ENCODE measurements at regions not wholly inside any gene's neighbourhood (a gene's known extent, or its start where the extent isn't known, plus 50 kb on each side); places are given as distances from the start of the nearest gene placed in this dataset.

DNA sequence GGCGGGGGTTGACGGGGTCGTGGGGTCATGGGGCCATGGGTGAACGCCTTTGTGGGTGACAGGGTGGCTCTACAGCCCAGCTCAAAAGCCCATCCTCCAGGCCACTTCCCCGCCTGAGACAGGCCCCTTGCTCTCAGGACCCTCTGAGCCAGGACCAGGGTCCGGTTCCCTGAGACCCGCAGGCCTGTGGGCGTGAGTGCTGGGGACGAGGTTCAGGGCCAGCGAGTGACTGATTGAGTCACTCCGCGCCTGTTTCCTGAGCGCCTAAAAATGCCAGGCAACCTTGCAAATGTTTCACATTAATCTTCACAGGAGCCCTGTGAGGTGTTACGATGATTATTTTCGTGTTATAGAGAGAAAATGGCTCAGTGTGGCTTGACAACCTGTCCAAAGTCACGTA, 97.8 kb downstream of the ZNF674 start:
- peak overlapping the region; percentile 77 for H3K4me3 ChIP-seq (ENCODE audit: low read depth, low read length)
- DNase-seq (ENCODE audit: low read depth), result peak; percentile 12
- TF ChIP-seq, protein P1, sequence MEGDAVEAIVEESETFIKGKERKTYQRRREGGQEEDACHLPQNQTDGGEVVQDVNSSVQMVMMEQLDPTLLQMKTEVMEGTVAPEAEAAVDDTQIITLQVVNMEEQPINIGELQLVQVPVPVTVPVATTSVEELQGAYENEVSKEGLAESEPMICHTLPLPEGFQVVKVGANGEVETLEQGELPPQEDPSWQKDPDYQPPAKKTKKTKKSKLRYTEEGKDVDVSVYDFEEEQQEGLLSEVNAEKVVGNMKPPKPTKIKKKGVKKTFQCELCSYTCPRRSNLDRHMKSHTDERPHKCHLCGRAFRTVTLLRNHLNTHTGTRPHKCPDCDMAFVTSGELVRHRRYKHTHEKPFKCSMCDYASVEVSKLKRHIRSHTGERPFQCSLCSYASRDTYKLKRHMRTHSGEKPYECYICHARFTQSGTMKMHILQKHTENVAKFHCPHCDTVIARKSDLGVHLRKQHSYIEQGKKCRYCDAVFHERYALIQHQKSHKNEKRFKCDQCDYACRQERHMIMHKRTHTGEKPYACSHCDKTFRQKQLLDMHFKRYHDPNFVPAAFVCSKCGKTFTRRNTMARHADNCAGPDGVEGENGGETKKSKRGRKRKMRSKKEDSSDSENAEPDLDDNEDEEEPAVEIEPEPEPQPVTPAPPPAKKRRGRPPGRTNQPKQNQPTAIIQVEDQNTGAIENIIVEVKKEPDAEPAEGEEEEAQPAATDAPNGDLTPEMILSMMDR (IDR thresholded peaks at IDR 0.05; ENCODE audit: insufficient read depth, low read depth, low read length), result no peak

DNA sequence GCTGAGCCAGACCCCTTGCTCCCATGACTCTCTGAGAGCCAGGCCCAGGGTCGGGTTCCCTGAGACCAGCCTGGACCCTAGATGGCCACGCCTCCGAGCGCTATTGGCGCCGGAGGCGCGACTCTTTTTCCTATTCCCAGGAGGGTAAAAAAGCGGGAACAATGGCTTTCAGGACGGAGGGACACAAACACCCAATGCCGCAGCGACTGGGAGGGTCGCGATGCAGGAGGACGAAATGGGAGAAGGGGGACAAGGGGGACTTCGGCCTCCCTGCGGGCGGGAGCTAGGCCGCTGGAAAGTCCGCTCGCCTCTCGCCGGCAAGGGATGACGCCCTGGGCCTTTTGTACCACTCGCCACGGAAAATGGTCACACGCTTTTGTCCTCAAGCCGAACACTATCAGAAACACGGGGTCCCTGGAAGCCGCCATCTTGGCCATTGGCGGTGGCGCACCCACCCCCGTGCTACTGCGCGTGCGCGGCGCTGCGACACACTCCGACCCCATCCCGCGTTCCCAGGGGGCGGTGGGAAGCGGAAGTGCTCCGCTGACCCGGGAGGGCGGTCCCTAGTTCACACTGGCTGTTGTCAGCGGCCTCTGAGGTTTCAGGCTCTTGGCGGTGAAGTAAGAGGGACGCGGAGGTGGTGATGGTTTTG, 98.4 kb downstream of the ZNF674 start:
- TF ChIP-seq, protein P1 (IDR thresholded peaks at IDR 0.05; ENCODE audit: insufficient read depth, low read depth, low read length), result no peak
- H3K4me3 ChIP-seq (ENCODE audit: low read depth, low read length), result peak overlapping the region; percentile 77
- peak; percentile 84 for DNase-seq (ENCODE audit: low read depth)

DNA sequence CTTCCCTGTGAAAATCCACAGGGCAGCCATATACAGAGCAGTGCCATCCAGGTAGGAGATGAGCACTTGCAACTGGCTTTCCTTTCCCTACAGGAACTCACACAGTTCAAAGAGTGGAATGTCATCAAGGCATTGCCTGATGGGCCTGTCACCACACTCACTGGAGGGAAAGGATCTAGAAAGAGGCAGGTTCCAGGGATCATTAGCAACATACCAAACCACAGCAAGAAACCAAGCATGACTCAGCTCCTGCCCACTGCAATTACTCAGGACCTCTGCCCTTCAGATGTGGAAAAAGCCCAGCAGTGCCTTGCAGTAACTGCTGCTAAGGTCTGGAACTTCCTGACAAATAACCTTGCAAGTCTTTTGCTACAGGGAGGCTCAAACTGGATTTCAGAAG, 101.2 kb downstream of the ZNF674 start:
- TF ChIP-seq, protein P1 (IDR thresholded peaks at IDR 0.05; ENCODE audit: insufficient read depth, low read depth, low read length), result no peak

DNA sequence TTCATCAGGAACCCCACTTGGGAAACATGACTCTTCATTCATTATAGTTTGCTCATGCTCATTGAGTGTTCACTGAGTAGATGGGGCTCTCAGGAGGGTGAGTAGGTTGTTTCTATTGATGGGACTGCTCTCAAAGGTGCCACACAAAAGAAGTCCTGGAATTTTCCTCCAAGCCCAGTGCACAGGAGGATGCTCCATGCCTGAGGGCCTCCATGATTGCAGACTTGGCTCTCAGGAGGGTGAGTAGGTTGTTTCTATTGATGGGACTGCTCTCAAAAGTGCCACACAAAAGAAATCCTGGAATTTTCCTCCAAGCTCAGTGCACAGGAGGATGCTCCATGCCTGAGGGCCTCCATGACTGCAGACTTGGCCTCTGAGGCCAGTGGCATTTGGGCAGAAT, 108.5 kb downstream of the ZNF674 start:
- DNase-seq (ENCODE audit: low read depth), result no peak
- no peak overlapping the region for H3K4me3 ChIP-seq (ENCODE audit: low read depth, low read length)
- TF ChIP-seq, protein P1 (IDR thresholded peaks at IDR 0.05; ENCODE audit: insufficient read depth, low read depth, low read length), result no peak

More for the DNA sequence above, 101.2 kb downstream of the ZNF674 start:
- peak; percentile 80 for DNase-seq (ENCODE audit: low read depth)
- H3K4me3 ChIP-seq (ENCODE audit: low read depth, low read length), result no peak overlapping the region

DNA sequence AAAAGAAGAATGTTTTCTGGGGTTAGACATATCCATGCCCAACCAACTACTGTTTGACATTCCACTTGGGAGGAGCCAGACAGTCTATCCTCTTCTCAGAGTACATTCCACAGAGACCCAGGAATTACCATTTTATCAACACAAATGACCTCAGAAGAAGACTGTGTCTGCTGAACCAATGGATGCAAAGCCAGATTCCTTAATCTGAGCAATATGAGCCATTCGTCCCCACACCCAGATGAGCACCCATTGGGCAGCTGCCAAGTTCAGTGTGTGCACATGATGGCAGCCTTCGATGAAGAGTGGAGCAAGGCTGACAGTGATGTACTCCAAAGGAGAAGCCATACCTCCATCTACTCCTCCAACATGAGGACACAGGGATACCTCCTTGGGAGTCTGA, 111.3 kb downstream of the ZNF674 start:
- TF ChIP-seq, protein P1 (IDR thresholded peaks at IDR 0.05; ENCODE audit: insufficient read depth, low read depth, low read length), result no peak
- no peak overlapping the region for H3K4me3 ChIP-seq (ENCODE audit: low read depth, low read length)
- DNase-seq (ENCODE audit: low read depth), result peak; percentile 31

DNA sequence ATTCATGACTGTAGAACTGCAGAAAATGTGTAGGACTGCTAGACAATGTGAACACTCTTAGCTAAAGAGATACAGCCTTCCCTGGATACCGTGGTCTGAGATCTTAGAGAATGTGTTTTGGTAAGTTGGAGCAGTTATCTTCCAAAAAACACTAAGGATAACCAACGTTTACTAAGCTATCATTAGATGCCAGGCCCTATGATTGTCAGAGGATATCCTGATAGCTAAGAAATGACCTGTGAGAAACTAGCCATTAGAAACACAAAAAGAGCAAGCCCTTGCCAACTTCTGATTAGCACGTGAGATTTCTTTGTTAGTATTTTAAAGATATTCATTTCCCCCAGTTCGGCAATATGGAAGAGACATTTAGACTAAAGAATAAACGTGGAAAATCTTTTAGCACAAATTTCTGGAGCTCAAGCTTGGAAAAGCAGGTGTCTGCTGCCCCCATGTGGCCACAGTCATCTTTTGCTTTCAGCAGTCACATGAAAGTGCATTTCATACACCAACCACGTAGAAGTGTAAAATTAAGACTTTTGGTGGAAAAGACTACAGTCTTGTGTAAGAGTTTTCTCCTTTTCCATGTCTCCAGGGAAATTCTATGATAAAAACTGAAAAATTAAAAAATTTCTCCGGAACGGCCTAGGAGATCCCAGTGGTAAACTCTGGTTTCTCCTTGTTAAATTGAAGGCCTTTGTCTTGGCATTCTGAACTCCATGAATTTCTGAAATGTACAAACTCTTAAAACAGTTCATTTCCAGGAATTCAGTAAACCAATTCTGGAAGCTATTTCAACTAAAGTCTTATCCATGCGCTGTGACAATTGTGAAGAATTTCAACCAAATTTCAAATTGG, 136.4 kb downstream of the ZNF674 start:
- TF ChIP-seq, protein P1 (IDR thresholded peaks at IDR 0.05; ENCODE audit: insufficient read depth, low read depth, low read length), result peak; percentile 77
- H3K4me3 ChIP-seq (ENCODE audit: low read depth, low read length), result no peak overlapping the region
- DNase-seq (ENCODE audit: low read depth), result peak; percentile 75
